ENCODE measurements at regions not wholly inside any gene's neighbourhood (a gene's known extent, or its start where the extent isn't known, plus 50 kb on each side); places are given as distances from the start of the nearest gene placed in this dataset.

GRCh38 chr10:4001811-4002210 is 216.8 kb upstream of the KLF6 start:
- TF ChIP-seq POLR2AphosphoS5 (IDR thresholded peaks at IDR 0.05), result no peak
- no peak for TF ChIP-seq CTCF (IDR thresholded peaks at IDR 0.05)
- no peak for TF ChIP-seq POLR2A (IDR thresholded peaks at IDR 0.05)
- TF ChIP-seq EP300 (IDR thresholded peaks at IDR 0.05), result no peak
